MM.1S (cell line): ENCODE measurements at regions not wholly inside any gene's neighbourhood (a gene's known extent, or its start where the extent isn't known, plus 50 kb on each side); places are given as distances from the start of the nearest gene placed in this dataset.

Experiments
- DNase-seq: peaks from one replicate; pipeline ENCODE4 v3.0.0-alpha.2; 2015
- H2AFZ ChIP-seq: fragments of 300-600 bp; sonication (generic); 2 replicates; pipeline ENCODE4 v1.6.0; 2016; ENCODE audit warnings: antibody characterized with exemption, low read length
- H3F3A ChIP-seq: fragments of 300-600 bp; sonication (generic); 2 replicates; pipeline ENCODE4 v1.6.1; 2016; ENCODE audit warnings: mild to moderate bottlenecking, antibody characterized with exemption, low read length, moderate library complexity, mixed read lengths; ENCODE audit not compliant: insufficient read depth
- H3K27ac ChIP-seq: fragments of 300-600 bp; sonication (generic); 2 replicates; pipeline ENCODE4 v1.5.1; 2016; ENCODE audit warnings: mild to moderate bottlenecking, low read length
- H3K27me3 ChIP-seq: fragments of 300-600 bp; sonication (generic); replicated peaks from 2 replicates; pipeline ENCODE4 v1.6.0; 2016; ENCODE audit warnings: low read length; ENCODE audit not compliant: insufficient read depth
- H3K36me3 ChIP-seq: fragments of 300-600 bp; sonication (generic); replicated peaks from 2 replicates; pipeline ENCODE4 v1.6.1; 2016; ENCODE audit warnings: mild to moderate bottlenecking, low read length, mixed read lengths; ENCODE audit not compliant: insufficient read depth
- H3K4me1 ChIP-seq: fragments of 300-600 bp; sonication (generic); 2 replicates; pipeline ENCODE4 v1.6.1; 2016; ENCODE audit warnings: low read length, mixed read lengths
- H3K4me2 ChIP-seq: fragments of 300-600 bp; sonication (generic); 2 replicates; pipeline ENCODE4 v1.6.0; 2016; ENCODE audit warnings: low read depth, low read length
- H3K4me3 ChIP-seq: fragments of 300-600 bp; sonication (generic); 2 replicates; pipeline ENCODE4 v1.5.1; 2016; ENCODE audit warnings: low read length, mixed read lengths
- H3K79me2 ChIP-seq: fragments of 300-600 bp; sonication (generic); 2 replicates; pipeline ENCODE4 v1.6.1; 2016; ENCODE audit warnings: mixed run types, low read length, mixed read lengths
- H3K9ac ChIP-seq: fragments of 300-600 bp; sonication (generic); 2 replicates; pipeline ENCODE4 v1.6.1; 2016; ENCODE audit warnings: low read length, mixed read lengths
- H3K9me2 ChIP-seq: fragments of 300-600 bp; sonication (generic); replicated peaks from 2 replicates; pipeline ENCODE4 v1.6.1; 2016; ENCODE audit warnings: mild to moderate bottlenecking, low read length, mixed read lengths; ENCODE audit not compliant: insufficient read depth
- H3K9me3 ChIP-seq: fragments of 300-600 bp; sonication (generic); replicated peaks from 2 replicates; pipeline ENCODE4 v1.6.1; 2016; ENCODE audit warnings: mild to moderate bottlenecking, low read length, mixed read lengths; ENCODE audit not compliant: insufficient read depth
- H4K20me1 ChIP-seq: fragments of 300-600 bp; sonication (generic); 2 replicates; pipeline ENCODE4 v1.6.1; 2016; ENCODE audit warnings: mild to moderate bottlenecking, low read length, moderate library complexity, mixed read lengths; ENCODE audit not compliant: insufficient read depth
- EZH2 ChIP-seq: fragments of 300-600 bp; sonication (generic); optimal IDR thresholded peaks from 2 replicates; pipeline ENCODE3; 2017; ENCODE audit warnings: low read depth, mild to moderate bottlenecking, antibody characterized with exemption, low read length, mixed read lengths
- EZH2phosphoT487 ChIP-seq: fragments of 300-600 bp; sonication (generic); IDR thresholded peaks from 2 replicates; pipeline ENCODE4 v1.6.1; 2018; ENCODE audit warnings: antibody characterized with exemption, low read length
- TF ChIP-seq, protein P1 (sequence below): fragments of 300-600 bp; sonication (generic); IDR thresholded peaks from 2 replicates; pipeline ENCODE4 v1.5.1; 2016; ENCODE audit warnings: antibody characterized with exemption, low read length, mixed read lengths

DNA sequence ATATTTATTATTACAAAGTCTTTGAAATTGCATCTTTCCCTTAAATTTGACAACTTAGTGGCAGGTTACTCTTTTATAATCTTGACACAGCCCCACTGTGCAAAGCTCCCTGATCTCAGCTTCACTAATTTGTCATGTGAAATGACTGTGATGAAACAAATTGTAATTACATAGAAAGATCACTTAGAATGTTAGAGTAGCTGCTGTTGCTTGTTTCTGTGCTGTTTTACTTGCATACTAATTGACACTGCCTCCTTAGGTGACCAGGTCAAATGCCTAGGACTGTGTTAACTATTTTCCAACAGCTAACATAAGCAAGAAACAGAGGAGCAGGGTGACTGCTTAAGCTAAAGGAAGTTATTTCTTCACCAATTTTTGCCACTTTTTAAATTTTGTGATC is 211.3 kb downstream of the ZNF326 start:
- H4K20me1 ChIP-seq, result no peaks in the 10 kb centered on the region
- no peak overlapping the region for H3K9ac ChIP-seq
- no peak overlapping the region for H3K27ac ChIP-seq
- no peak for DNase-seq
- H3K79me2 ChIP-seq, result no peaks in the 10 kb centered on the region
- no peaks in the 10 kb centered on the region for H3K27me3 ChIP-seq
- H3K4me1 ChIP-seq, result peaks cover 19% of the 10 kb centered on the region
- H3K4me3 ChIP-seq, result no peak overlapping the region
- H3K4me2 ChIP-seq, result no peak overlapping the region
- 0 out of 2 replicates have a peak, but pooled peaks cover 3% of the 10 kb centered on the region for H3F3A ChIP-seq
- H2AFZ ChIP-seq, result no peak overlapping the region
- no peaks in the 10 kb centered on the region for H3K36me3 ChIP-seq
- no peak for TF ChIP-seq EZH2phosphoT487
- TF ChIP-seq EZH2, result no peak
- TF ChIP-seq, protein P1, sequence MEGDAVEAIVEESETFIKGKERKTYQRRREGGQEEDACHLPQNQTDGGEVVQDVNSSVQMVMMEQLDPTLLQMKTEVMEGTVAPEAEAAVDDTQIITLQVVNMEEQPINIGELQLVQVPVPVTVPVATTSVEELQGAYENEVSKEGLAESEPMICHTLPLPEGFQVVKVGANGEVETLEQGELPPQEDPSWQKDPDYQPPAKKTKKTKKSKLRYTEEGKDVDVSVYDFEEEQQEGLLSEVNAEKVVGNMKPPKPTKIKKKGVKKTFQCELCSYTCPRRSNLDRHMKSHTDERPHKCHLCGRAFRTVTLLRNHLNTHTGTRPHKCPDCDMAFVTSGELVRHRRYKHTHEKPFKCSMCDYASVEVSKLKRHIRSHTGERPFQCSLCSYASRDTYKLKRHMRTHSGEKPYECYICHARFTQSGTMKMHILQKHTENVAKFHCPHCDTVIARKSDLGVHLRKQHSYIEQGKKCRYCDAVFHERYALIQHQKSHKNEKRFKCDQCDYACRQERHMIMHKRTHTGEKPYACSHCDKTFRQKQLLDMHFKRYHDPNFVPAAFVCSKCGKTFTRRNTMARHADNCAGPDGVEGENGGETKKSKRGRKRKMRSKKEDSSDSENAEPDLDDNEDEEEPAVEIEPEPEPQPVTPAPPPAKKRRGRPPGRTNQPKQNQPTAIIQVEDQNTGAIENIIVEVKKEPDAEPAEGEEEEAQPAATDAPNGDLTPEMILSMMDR, result no peak
- no peaks in the 10 kb centered on the region for H3K9me2 ChIP-seq
- H3K9me3 ChIP-seq, result no peaks in the 10 kb centered on the region

DNA sequence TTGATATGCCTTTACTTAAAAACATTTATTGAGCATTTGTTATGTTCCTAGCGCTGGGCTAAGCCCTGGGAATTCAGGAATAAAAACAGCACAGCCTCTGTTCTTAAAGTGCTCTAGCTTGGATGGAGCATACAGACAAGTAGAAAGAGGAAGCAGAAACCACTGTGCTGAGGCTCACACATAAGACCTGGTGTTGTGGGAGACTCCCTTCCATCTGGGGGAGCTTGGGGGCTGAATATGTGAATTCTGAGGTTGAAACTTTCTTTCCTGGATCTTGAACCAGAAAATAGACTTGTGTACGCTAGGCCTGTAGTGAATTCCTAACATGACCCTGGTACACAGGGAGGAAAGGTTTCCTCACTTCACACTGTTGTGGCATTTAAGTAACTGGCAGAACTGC is 209.9 kb downstream of the ZNF326 start:
- 0 out of 2 replicates have a peak overlapping the region, but pooled peaks have one; percentile 48 for H2AFZ ChIP-seq
- 0 out of 2 replicates have a peak, but pooled peaks cover 3% of the 10 kb centered on the region for H3F3A ChIP-seq
- 0 out of 2 replicates have a peak, but pooled peaks cover 2% of the 10 kb centered on the region for H3K9me2 ChIP-seq
- TF ChIP-seq, protein P1, result no peak
- no peak for TF ChIP-seq EZH2
- TF ChIP-seq EZH2phosphoT487, result no peak
- no peaks in the 10 kb centered on the region for H3K27me3 ChIP-seq
- peak overlapping the region; percentile 46; the same call in 1 of the 2 replicates for H3K4me2 ChIP-seq
- no peaks in the 10 kb centered on the region for H3K79me2 ChIP-seq
- no peak overlapping the region for H3K4me3 ChIP-seq
- H3K9me3 ChIP-seq, result no peaks in the 10 kb centered on the region
- no peak for DNase-seq
- no peak overlapping the region for H3K9ac ChIP-seq
- peak overlapping the region; percentile 28; the same call in 1 of the 2 replicates for H3K27ac ChIP-seq
- no peaks in the 10 kb centered on the region for H3K36me3 ChIP-seq
- H3K4me1 ChIP-seq, result peaks cover 19% of the 10 kb centered on the region
- no peaks in the 10 kb centered on the region for H4K20me1 ChIP-seq

DNA sequence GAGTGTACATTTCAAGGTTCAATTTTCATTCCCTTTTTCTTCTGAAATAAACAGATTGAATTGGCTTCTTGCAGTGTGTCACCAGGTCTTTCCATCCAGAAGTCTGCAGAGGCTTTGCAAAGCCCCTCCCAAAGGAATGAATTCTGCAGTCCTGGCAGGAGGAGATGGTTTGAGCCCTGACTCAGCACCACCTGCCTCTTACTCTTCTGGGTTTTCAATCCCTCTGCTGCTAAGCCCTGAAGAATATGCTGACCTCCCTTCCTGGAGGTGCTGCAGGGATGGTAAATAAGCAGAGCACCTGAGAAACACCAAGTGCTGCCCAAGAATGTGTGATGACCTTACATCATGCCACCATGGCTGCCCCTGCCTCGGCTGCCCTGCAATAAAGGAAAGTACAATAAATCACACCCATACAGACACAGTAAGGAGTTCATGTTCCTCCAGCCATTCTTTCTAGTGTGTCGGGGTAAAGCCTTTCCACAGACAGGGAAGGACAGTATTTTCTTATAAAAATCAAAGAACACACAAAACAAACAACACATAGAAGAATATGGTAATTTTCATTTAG is 209.2 kb downstream of the ZNF326 start:
- Histone ChIP-seq H3K27ac (peak overlapping the region; percentile 28; the same call in 1 of the 2 replicates), H3K79me2 (no peaks in the 10 kb centered on the region), H4K20me1 (no peaks in the 10 kb centered on the region), H3K4me3 (no peak overlapping the region), H3K9me3 (no peaks in the 10 kb centered on the region), H2AFZ (peak overlapping the region; percentile 48), H3F3A (0 out of 2 replicates have a peak, but pooled peaks cover 3% of the 10 kb centered on the region), H3K4me2 (peak overlapping the region; percentile 46), H3K9ac (no peak overlapping the region), H3K36me3 (no peaks in the 10 kb centered on the region), H3K9me2 (0 out of 2 replicates have a peak, but pooled peaks cover 2% of the 10 kb centered on the region), H3K4me1 (peaks cover 19% of the 10 kb centered on the region), H3K27me3 (no peaks in the 10 kb centered on the region)
- no peak for TF ChIP-seq EZH2phosphoT487
- DNase-seq, result peak; percentile 51
